Neural progenitor cell (in vitro differentiated cells): ENCODE measurements at regions not wholly inside any gene's neighbourhood (a gene's known extent, or its start where the extent isn't known, plus 50 kb on each side); places are given as distances from the start of the nearest gene placed in this dataset.

Experiments
- CTCF ChIP-seq: fragments of 200-600 bp; sonication (generic); IDR thresholded peaks from 2 replicates; pipeline ENCODE4 v1.5.1; 2017; ENCODE audit warnings: antibody characterized with exemption, mild to moderate bottlenecking
- EZH2 ChIP-seq: fragments of 200-600 bp; sonication (generic); IDR thresholded peaks from 2 replicates; pipeline ENCODE4 v1.6.1; 2017; ENCODE audit warnings: antibody characterized with exemption, mild to moderate bottlenecking, moderate library complexity

- TF ChIP-seq EZH2 (no peak), CTCF (no peak)
These were observed 756.0 kb upstream of the ADGRL2 start for GRCh38 chr1:81044708-81045107.
